ENCODE measurements at regions not wholly inside any gene's neighbourhood (a gene's known extent, or its start where the extent isn't known, plus 50 kb on each side); places are given as distances from the start of the nearest gene placed in this dataset.

- TF ChIP-seq CTCF (IDR thresholded peaks at IDR 0.05; ENCODE audit: low read depth, low read length, poor library complexity, severe bottlenecking) (no peak), EZH2phosphoT487 (IDR thresholded peaks at IDR 0.05; ENCODE audit: borderline replicate concordance, low read length) (no peak)
Observed at GRCh38 chr13:105213512-105213911, 1322.0 kb downstream of the EFNB2 start.
